ENCODE measurements at regions not wholly inside any gene's neighbourhood (a gene's known extent, or its start where the extent isn't known, plus 50 kb on each side); places are given as distances from the start of the nearest gene placed in this dataset.
A peak's percentile ranks its signal among the peaks of the same experiment; 100 is the strongest.

DNA sequence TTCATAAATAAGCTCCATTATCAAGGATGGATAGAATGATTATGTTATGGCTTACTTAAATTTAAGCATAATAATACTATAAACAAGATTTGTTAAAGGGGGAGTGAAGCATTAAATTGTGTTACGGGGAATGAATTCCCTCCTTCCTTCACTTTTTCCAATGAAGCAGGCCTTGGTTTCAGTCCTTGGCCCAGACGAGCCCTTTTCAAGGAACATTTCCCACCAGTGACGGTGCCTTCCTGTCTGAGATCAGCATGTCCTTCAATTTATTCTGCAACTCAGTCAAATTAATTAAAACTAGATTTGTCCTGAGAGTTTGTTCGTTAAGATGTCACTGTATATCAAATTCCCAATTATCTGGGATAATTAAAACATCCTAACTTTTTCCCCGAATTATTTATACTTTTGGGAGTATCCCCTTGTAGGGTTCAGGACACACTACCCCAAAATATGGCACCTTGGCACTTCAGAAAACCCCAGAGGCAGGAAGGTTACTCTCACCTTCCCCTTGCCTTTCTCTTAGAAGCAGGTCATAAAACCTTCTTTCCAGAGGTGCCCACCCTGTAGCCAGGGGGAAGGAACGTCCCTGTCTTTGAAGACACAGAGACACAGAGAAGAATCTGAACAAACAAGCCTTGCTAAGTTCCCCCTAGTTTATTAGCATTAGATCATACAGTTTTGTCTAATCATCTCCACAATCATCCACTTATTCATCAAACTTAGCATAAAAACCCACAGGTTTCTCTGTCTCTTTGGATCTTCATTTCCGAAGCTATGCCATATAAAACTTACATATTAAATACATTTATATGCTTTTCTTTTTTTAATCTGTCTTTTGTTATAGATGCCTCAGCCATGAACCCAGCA, 86.2 kb upstream of the ARHGAP29 start:
- Histone ChIP-seq H3K27ac (peak overlapping the region; percentile 13 to 76 (median 57)), H3K27me3 (no peaks in the 10 kb centered on the region), H3K4me3 (no peak overlapping the region), H3K36me3 (no peaks in the 10 kb centered on the region), H3K4me1 (peaks cover 17 to 51% (median 29%) of the 10 kb centered on the region in 4 donors), H3K9me3 (no peaks in the 10 kb centered on the region)
- TF ChIP-seq, protein P1, sequence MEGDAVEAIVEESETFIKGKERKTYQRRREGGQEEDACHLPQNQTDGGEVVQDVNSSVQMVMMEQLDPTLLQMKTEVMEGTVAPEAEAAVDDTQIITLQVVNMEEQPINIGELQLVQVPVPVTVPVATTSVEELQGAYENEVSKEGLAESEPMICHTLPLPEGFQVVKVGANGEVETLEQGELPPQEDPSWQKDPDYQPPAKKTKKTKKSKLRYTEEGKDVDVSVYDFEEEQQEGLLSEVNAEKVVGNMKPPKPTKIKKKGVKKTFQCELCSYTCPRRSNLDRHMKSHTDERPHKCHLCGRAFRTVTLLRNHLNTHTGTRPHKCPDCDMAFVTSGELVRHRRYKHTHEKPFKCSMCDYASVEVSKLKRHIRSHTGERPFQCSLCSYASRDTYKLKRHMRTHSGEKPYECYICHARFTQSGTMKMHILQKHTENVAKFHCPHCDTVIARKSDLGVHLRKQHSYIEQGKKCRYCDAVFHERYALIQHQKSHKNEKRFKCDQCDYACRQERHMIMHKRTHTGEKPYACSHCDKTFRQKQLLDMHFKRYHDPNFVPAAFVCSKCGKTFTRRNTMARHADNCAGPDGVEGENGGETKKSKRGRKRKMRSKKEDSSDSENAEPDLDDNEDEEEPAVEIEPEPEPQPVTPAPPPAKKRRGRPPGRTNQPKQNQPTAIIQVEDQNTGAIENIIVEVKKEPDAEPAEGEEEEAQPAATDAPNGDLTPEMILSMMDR (IDR thresholded peaks at IDR 0.05), result no peak
- TF ChIP-seq POLR2AphosphoS5 (IDR thresholded peaks at IDR 0.05), result peak in 1 of 2 donors; percentile 22
- no peak for DNase-seq
- no peak for ATAC-seq (ENCODE audit: low FRiP score in 2 of 2)
- 74 to 82% methylated on average over 7 of the region's 7 CpGs for WGBS, 2 donors

DNA sequence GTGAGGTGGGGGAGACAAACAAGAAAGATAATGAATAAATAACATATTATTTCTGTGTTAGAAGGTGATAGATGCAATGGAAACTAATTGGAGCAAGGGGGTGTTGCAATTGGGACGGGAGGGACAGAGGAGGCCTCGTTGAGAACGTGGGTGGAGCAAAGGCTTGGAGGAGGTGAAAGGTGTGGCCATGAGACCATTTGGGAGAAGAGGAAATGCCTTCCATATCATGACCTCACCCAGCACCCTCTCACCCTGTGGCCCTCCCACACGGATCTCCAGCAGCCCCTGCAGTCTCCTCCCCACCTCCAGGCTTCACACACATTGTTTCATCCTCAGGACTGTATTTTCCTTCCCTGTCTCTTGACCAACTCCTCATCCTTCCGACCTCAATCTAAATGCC, 85.3 kb upstream of the ARHGAP29 start:
- H3K9me3 ChIP-seq, result no peaks in the 10 kb centered on the region
- ATAC-seq (ENCODE audit: low FRiP score in 2 of 2) (no peak), DNase-seq (no peak)
- H3K4me1 ChIP-seq, result peaks cover 17 to 44% (median 26%) of the 10 kb centered on the region in 4 donors
- H3K27ac ChIP-seq, result peak overlapping the region; percentile 13 to 76 (median 57)
- H3K36me3 ChIP-seq, result no peaks in the 10 kb centered on the region
- 58 to 59% methylated on average over 5 of the region's 5 CpGs for WGBS, 2 donors
- TF ChIP-seq, protein P1 (IDR thresholded peaks at IDR 0.05), result no peak
- no peak for TF ChIP-seq POLR2A (IDR thresholded peaks at IDR 0.05)
- TF ChIP-seq EP300 (IDR thresholded peaks at IDR 0.05), result no peak
- no peak for TF ChIP-seq POLR2AphosphoS5 (IDR thresholded peaks at IDR 0.05)
- no peaks in the 10 kb centered on the region for H3K27me3 ChIP-seq
- no peak overlapping the region for H3K4me3 ChIP-seq

DNA sequence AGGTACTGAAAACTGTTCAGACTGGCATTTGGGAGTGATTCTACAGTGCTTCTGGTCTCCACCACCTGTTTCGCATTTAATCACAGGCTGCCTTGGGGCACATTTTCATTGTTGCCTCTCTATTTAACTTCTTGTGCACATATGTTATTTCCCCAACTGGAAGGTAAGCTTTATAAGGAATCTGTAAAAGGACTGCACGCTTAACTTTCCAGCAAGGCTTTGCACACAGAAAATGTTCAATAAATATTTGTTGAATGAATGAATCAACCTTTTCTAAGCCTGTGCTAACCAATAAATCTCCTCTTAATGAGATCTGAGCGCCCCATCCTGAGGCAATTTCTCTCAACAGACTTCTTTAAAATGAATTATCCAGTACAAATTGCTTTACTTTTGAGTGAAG, 84.3 kb upstream of the ARHGAP29 start:
- DNase-seq (no peak), ATAC-seq (ENCODE audit: low FRiP score in 2 of 2) (no peak)
- TF ChIP-seq EP300 (IDR thresholded peaks at IDR 0.05) (no peak), POLR2AphosphoS5 (IDR thresholded peaks at IDR 0.05) (no peak), POLR2A (IDR thresholded peaks at IDR 0.05) (no peak)
- TF ChIP-seq, protein P1 (IDR thresholded peaks at IDR 0.05), result no peak
- Histone ChIP-seq H3K36me3 (no peaks in the 10 kb centered on the region), H3K4me3 (no peak overlapping the region), H3K4me1 (peaks cover 15 to 40% (median 21%) of the 10 kb centered on the region in 4 donors), H3K27me3 (no peaks in the 10 kb centered on the region), H3K27ac (peak overlapping the region in 1 of 4 donors; percentile 76), H3K9me3 (no peaks in the 10 kb centered on the region)
- WGBS, 2 donors, result 78 to 86% methylated on average over 3 of the region's 3 CpGs

DNA sequence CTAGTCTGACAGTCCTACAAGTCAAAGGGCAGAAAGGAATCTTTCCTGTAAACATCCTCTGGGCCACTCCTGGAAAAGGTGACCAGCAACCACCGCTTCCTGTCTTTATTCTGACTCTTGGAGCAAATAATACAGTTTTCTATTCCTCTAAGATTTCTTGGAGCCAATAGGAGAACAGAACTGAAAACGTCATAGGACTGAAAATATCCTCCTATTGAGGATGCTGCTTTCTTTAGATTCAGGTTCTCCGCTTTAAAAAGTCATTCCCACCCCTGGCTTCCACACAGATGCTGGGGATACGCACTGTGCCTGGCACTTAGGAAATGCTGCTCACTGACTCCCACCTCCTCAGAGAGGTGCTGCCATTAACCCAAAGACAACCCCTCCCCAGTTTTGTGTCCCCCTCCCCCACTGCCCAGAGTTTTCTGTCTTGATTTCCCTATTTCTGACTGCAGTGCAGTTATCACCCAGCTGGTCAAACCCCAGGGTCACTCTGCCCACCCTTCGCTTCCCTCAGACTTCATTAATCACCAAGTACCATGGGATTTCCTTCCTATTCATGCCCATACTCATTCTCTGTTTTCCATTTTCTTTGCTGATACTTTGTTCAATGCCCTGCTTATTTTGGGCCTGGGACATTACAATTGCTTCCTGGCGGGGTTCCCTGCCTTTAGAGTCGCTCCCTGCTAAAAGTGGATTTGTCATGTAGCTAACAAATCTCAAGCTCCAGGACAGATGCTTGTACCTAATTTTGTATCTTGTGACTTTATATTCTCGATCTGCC, 82.1 kb upstream of the ARHGAP29 start:
- no peak for ATAC-seq (ENCODE audit: low FRiP score in 2 of 2)
- peaks cover 5 to 23% (median 9%) of the 10 kb centered on the region in 4 donors for H3K4me1 ChIP-seq
- H3K27me3 ChIP-seq, result no peaks in the 10 kb centered on the region
- no peaks in the 10 kb centered on the region for H3K9me3 ChIP-seq
- H3K27ac ChIP-seq, result peak overlapping the region; percentile 49 to 75 (median 67)
- no peaks in the 10 kb centered on the region for H3K36me3 ChIP-seq
- DNase-seq, result no peak
- H3K4me3 ChIP-seq, result no peak overlapping the region
- WGBS, 2 donors, result 65 to 68% methylated on average over 8 of the region's 8 CpGs
- TF ChIP-seq EP300 (IDR thresholded peaks at IDR 0.05), result peak in 1 of 4 donors; percentile 40
- TF ChIP-seq POLR2A (IDR thresholded peaks at IDR 0.05), result peak in 1 of 4 donors; percentile 9
- TF ChIP-seq, protein P1 (IDR thresholded peaks at IDR 0.05), result no peak
- peak; percentile 4 to 25 for TF ChIP-seq POLR2AphosphoS5 (IDR thresholded peaks at IDR 0.05)

Measured in upper lobe of left lung (tissue), 6 donors.